IPS-18a (cell line): ENCODE measurements at regions not wholly inside any gene's neighbourhood (a gene's known extent, or its start where the extent isn't known, plus 50 kb on each side); places are given as distances from the start of the nearest gene placed in this dataset.

Experiments used
- H3K27ac ChIP-seq: one replicate; pipeline ENCODE4 v1.5.1; 2013; ENCODE audit warnings: low read length
- H3K27me3 ChIP-seq: one replicate; pipeline ENCODE4 v1.6.1; 2013; ENCODE audit warnings: mild to moderate bottlenecking, low read length; ENCODE audit not compliant: control insufficient read depth, insufficient read depth
- H3K36me3 ChIP-seq: one replicate; pipeline ENCODE4 v1.6.1; 2013; ENCODE audit warnings: low read depth, low read length; ENCODE audit not compliant: control insufficient read depth
- H3K4me1 ChIP-seq: one replicate; pipeline ENCODE4 v1.6.1; 2013; ENCODE audit warnings: low read depth, low read length; ENCODE audit not compliant: control insufficient read depth
- H3K4me3 ChIP-seq: one replicate; pipeline ENCODE4 v1.5.1; 2013; ENCODE audit warnings: low read length
- H3K9ac ChIP-seq: one replicate; pipeline ENCODE4 v1.6.1; 2013; ENCODE audit warnings: mild to moderate bottlenecking, low read length, moderate library complexity
- H3K9me3 ChIP-seq: one replicate; pipeline ENCODE4 v1.6.1; 2013; ENCODE audit warnings: low read depth, low read length; ENCODE audit not compliant: control insufficient read depth

DNA sequence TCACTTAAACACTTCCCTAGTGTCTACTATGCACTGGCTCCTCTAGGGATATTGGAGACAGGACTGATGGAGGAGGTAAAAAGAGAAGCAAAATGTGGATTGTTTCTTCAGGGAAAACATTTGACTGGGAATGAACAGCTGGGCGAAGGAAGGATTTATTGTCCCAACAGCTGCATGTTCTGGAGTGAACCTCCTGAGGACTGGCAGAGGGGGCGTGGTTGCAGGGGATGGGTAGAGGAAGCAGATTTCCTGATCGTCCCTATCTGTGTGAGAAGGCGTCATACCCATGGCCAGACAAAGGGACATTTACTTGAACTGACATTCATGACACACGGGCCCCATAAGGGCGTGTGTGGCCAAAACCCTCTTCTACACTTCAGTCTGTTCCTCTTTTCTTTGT is 321.5 kb downstream of the MAP2K4 start:
- Histone ChIP-seq H3K9ac (no peak overlapping the region), H3K4me3 (no peak overlapping the region), H3K4me1 (no peaks in the 10 kb centered on the region), H3K27me3 (no peaks in the 10 kb centered on the region), H3K36me3 (no peaks in the 10 kb centered on the region), H3K27ac (no peak overlapping the region), H3K9me3 (no peaks in the 10 kb centered on the region)

DNA sequence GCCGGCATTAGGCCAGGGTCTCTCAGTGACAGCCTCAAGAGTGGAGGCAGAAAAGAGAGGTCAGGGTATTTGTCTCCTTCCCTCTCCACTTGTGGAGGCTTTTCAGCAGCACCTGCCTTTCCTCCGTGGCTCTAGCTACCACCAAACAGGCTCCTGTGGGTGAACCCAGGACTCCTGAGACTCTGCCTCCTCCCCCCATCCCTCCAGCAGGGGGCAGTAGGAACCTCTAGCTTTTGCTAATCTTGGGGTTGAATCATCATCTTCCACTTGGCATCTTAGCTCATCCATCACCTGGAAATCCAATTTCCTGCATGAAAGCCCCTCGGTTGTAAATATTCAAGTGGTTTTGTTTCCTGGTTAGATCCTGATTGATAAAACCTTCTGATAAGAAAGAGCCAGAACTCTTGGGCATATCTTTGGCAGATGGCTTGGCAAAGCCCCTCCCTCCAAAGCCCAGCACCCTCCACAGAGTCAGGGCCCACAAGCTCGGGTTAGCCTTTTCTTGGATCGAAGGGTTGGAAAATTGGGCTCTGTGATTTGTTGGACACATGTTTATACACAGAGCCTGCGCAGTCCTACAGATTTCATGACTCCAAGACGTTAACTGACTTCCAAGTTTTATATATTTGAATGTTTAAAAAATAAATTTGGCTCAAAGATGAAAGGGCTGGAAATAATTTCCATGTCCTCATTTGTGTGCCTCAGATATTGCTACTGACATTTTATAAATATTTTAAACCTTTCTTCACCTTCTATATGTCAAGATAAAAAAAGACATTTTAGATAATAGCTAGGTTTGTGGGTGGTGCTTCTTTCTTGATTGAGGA is 322.1 kb downstream of the MAP2K4 start:
- H3K4me1 ChIP-seq, result no peaks in the 10 kb centered on the region
- H3K27me3 ChIP-seq, result no peaks in the 10 kb centered on the region
- H3K4me3 ChIP-seq, result no peak overlapping the region
- no peak overlapping the region for H3K9ac ChIP-seq
- H3K27ac ChIP-seq, result no peak overlapping the region
- H3K9me3 ChIP-seq, result no peaks in the 10 kb centered on the region
- no peaks in the 10 kb centered on the region for H3K36me3 ChIP-seq

- no peak overlapping the region for H3K9ac ChIP-seq
- H3K4me3 ChIP-seq, result no peak overlapping the region
- no peaks in the 10 kb centered on the region for H3K4me1 ChIP-seq
- no peaks in the 10 kb centered on the region for H3K9me3 ChIP-seq
- no peaks in the 10 kb centered on the region for H3K27me3 ChIP-seq
- no peak overlapping the region for H3K27ac ChIP-seq
- H3K36me3 ChIP-seq, result no peaks in the 10 kb centered on the region
These were observed 317.2 kb upstream of the MYOCD start for GRCh38 chr17:12348476-12348875.

DNA sequence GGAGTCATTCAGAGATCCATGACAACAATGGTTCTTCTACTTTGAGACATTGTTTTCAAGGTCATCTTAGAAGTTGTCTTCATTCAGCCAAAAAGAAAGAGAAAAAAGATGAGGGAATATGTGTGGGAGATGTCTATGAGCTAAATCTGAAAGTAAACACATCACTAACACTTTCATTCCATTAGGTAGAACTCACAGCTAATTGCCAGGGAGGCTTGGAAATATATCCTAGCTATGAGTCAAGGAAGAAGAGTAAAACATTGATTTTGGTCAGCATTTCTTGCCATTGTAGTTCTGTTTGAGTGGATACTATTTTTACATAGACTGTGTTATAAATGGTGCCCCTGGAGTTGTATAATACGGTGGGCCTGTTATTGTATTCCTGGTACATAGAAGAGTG is 316.4 kb upstream of the MYOCD start:
- Histone ChIP-seq H3K36me3 (no peaks in the 10 kb centered on the region), H3K27ac (no peak overlapping the region), H3K9me3 (no peaks in the 10 kb centered on the region), H3K4me1 (no peaks in the 10 kb centered on the region), H3K9ac (no peak overlapping the region), H3K4me3 (no peak overlapping the region), H3K27me3 (no peaks in the 10 kb centered on the region)

- H3K27me3 ChIP-seq, result no peaks in the 10 kb centered on the region
- no peaks in the 10 kb centered on the region for H3K4me1 ChIP-seq
- no peak overlapping the region for H3K27ac ChIP-seq
- H3K9me3 ChIP-seq, result no peaks in the 10 kb centered on the region
- H3K9ac ChIP-seq, result no peak overlapping the region
- H3K36me3 ChIP-seq, result no peaks in the 10 kb centered on the region
- no peak overlapping the region for H3K4me3 ChIP-seq
These were observed 313.6 kb upstream of the MYOCD start for GRCh38 chr17:12352127-12352526.

GRCh38 chr17:12357600-12357999 is 308.1 kb upstream of the MYOCD start:
- H3K27me3 ChIP-seq, result no peaks in the 10 kb centered on the region
- no peak overlapping the region for H3K9ac ChIP-seq
- H3K4me3 ChIP-seq, result no peak overlapping the region
- H3K36me3 ChIP-seq, result no peaks in the 10 kb centered on the region
- H3K27ac ChIP-seq, result no peak overlapping the region
- H3K9me3 ChIP-seq, result no peaks in the 10 kb centered on the region
- no peaks in the 10 kb centered on the region for H3K4me1 ChIP-seq

DNA sequence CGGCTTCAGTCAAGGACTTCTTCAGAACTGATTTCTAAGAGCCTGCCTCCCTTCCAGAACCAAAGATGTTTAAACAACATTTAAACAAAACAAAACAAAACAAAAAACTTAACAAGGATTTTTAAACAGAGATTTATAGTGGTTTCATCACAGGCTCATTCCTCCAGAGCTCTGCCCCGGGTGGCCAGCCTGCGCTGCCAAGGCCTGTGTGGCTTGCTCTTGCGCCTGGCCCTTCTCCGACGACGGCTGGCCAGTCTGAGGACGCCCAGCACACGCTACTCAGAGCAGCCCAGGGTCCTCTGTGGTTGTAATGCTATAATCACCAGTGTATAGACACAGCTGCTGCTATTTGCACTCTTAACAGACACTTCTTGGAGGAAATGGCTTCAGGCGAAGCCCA is 307.2 kb upstream of the MYOCD start:
- Histone ChIP-seq H3K9me3 (no peaks in the 10 kb centered on the region), H3K4me3 (no peak overlapping the region), H3K9ac (no peak overlapping the region), H3K27me3 (no peaks in the 10 kb centered on the region), H3K36me3 (no peaks in the 10 kb centered on the region), H3K4me1 (no peaks in the 10 kb centered on the region), H3K27ac (no peak overlapping the region)

- H3K9ac ChIP-seq, result no peak overlapping the region
- H3K4me1 ChIP-seq, result no peaks in the 10 kb centered on the region
- H3K4me3 ChIP-seq, result no peak overlapping the region
- H3K36me3 ChIP-seq, result no peaks in the 10 kb centered on the region
- H3K27ac ChIP-seq, result no peak overlapping the region
- H3K9me3 ChIP-seq, result no peaks in the 10 kb centered on the region
- no peaks in the 10 kb centered on the region for H3K27me3 ChIP-seq
These were observed 302.7 kb upstream of the MYOCD start for GRCh38 chr17:12362853-12363455.

DNA sequence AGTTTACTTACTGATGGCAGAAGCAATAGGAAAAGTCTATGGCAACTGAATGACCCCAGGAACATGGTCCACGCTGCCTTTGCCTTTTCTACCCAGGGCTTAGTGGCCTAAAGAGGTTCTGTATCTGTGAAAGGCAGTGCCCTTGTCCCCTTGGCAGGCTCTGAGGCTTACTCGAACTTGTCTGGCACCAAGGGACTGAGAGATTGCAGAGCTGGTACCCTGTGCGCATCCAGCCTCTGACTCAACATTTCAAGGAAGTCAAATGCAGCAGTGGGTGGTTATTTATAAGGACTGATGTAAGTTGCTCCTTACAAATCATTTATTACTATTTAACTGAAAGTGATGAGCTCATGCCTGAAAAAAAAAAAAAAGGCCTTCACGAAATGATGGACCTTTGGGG is 299.9 kb upstream of the MYOCD start:
- H3K27me3 ChIP-seq, result no peaks in the 10 kb centered on the region
- no peaks in the 10 kb centered on the region for H3K36me3 ChIP-seq
- H3K27ac ChIP-seq, result no peak overlapping the region
- H3K4me1 ChIP-seq, result no peaks in the 10 kb centered on the region
- no peaks in the 10 kb centered on the region for H3K9me3 ChIP-seq
- H3K4me3 ChIP-seq, result no peak overlapping the region
- H3K9ac ChIP-seq, result no peak overlapping the region

DNA sequence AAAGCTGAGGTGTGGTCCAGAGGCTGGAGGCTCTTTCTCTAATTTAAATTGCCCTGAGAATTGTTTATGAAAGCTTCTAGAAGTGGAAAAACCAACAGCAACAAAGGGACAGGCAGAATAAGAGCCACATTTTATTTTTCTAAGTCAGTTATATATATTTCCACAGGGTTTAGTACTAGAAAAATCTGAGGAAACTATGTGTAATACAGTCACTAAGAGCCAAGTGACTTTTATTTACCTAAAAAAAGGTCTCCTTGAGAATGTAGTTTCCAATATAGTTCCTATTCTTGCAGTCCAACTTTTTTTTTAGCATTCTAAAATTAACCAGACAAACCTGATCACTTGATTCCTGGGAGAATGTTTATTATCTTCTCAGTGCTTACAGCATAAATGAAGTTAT is 296.6 kb upstream of the MYOCD start:
- Histone ChIP-seq H3K9ac (no peak overlapping the region), H3K36me3 (no peaks in the 10 kb centered on the region), H3K4me1 (no peaks in the 10 kb centered on the region), H3K27ac (no peak overlapping the region), H3K4me3 (no peak overlapping the region), H3K27me3 (no peaks in the 10 kb centered on the region), H3K9me3 (no peaks in the 10 kb centered on the region)

GRCh38 chr17:12376276-12376675 is 289.4 kb upstream of the MYOCD start:
- no peak overlapping the region for H3K9ac ChIP-seq
- H3K4me1 ChIP-seq, result no peaks in the 10 kb centered on the region
- H3K36me3 ChIP-seq, result no peaks in the 10 kb centered on the region
- H3K4me3 ChIP-seq, result no peak overlapping the region
- H3K9me3 ChIP-seq, result no peaks in the 10 kb centered on the region
- H3K27me3 ChIP-seq, result no peaks in the 10 kb centered on the region
- no peak overlapping the region for H3K27ac ChIP-seq

DNA sequence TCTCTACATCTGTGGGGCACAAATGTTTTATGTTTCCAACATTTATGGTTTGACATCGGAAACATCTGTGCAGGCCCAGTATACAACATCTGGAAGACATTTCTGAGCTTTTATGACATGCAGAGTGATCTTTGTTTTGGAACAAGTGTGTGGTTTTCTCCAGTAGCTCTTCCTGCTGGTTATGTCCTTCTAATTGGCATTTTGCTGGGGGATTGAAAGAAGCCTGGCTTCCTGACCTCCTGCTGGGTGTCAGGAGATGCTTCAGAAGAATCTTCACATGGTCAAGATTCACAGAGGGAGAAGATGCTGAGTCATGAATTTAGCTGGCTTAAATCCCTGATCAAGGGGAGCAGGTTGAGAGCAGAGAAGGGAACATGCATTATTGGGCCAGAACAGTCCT is 279.5 kb upstream of the MYOCD start:
- H3K36me3 ChIP-seq, result no peaks in the 10 kb centered on the region
- no peak overlapping the region for H3K27ac ChIP-seq
- no peak overlapping the region for H3K4me3 ChIP-seq
- no peaks in the 10 kb centered on the region for H3K4me1 ChIP-seq
- no peaks in the 10 kb centered on the region for H3K27me3 ChIP-seq
- no peaks in the 10 kb centered on the region for H3K9me3 ChIP-seq
- H3K9ac ChIP-seq, result no peak overlapping the region
